ENCODE measurements at regions not wholly inside any gene's neighbourhood (a gene's known extent, or its start where the extent isn't known, plus 50 kb on each side); places are given as distances from the start of the nearest gene placed in this dataset.
"Not testable (repeated sequence)": the region's sequence is repeated elsewhere in the genome, so short reads cannot be mapped to it uniquely, and the experiment has no call there.

DNA sequence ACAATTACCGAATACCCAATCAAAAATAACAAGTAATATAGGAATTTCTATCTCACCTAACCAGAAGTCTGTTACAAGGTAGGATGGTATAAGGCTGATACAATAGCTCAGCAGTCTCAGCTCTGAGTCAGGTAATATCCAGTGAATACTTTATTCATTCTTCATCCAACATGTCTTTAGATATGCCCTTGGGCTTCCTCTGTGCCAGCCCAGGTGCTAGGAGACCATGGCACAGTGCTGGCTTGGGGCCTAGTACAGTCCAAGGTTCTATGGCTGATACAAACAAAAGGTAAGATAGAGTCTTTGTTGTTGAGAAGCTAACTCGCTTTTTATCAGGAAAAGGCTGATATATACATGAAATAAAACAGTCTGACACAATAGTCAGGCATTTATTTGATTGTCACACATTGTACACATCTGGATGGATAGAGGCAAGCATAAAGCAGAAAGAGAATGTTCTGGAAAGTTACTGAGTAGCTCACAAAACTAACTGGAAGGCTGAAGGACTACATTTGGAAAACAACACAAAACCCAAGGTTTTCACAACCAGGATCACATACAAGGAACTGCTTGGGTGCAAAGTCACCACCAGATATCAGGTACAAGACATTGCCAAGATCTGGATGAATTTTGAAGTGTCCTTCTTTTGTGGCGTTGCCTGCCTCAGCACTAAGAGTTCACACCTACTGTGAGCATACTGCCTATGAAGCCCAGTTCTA is 110.4 kb upstream of the SCAF8 start:
- no peak overlapping the region for H3K4me3 ChIP-seq
- peaks cover 0 to 2% (median 0%) of the 10 kb centered on the region in 4 donors for H3K9me3 ChIP-seq (ENCODE audit: control insufficient read depth in 4 of 4, insufficient read depth in 3 of 4, low read length in 3 of 4)
- 88 to 89% methylated on average over 3 of the region's 3 CpGs for WGBS, 2 donors
- ATAC-seq (ENCODE audit: insufficient read depth, low FRiP score) (no peak), DNase-seq (no peak)
- no peaks in the 10 kb centered on the region for H3K36me3 ChIP-seq (ENCODE audit: control insufficient read depth in 4 of 4, insufficient read depth in 4 of 4, low read length in 4 of 4)
- H3K9ac ChIP-seq (ENCODE audit: insufficient read depth in 1 of 2, low read length in 2 of 2), result no peak overlapping the region
- TF ChIP-seq CTCF (IDR thresholded peaks at IDR 0.05; ENCODE audit: control extremely low read depth, extremely low read depth), result no peak
- no peak overlapping the region for H3K27ac ChIP-seq (ENCODE audit: low read depth in 1 of 2, low read length in 1 of 2)
- H3K4me1 ChIP-seq (ENCODE audit: control insufficient read depth in 5 of 5, insufficient read depth in 5 of 5, low read length in 5 of 5), result peaks cover 0 to 4% (median 0%) of the 10 kb centered on the region in 5 donors
- H3K27me3 ChIP-seq (ENCODE audit: control insufficient read depth in 3 of 3, insufficient read depth in 3 of 3, low read length in 2 of 3), result no peaks in the 10 kb centered on the region

- WGBS, 2 donors, result 90% methylated on average over 6 of the region's 6 CpGs
- no peak overlapping the region for H3K4me3 ChIP-seq
- H3K4me1 ChIP-seq (ENCODE audit: control insufficient read depth in 5 of 5, insufficient read depth in 5 of 5, low read length in 5 of 5), result peaks cover 0 to 4% (median 0%) of the 10 kb centered on the region in 5 donors
- H3K27me3 ChIP-seq (ENCODE audit: control insufficient read depth in 3 of 3, insufficient read depth in 3 of 3, low read length in 2 of 3), result no peaks in the 10 kb centered on the region
- no peak for TF ChIP-seq CTCF (IDR thresholded peaks at IDR 0.05; ENCODE audit: control extremely low read depth, extremely low read depth)
- no peak overlapping the region for H3K9ac ChIP-seq (ENCODE audit: insufficient read depth in 1 of 2, low read length in 2 of 2)
- peaks cover 0 to 2% (median 0%) of the 10 kb centered on the region in 4 donors for H3K9me3 ChIP-seq (ENCODE audit: control insufficient read depth in 4 of 4, insufficient read depth in 3 of 4, low read length in 3 of 4)
- no peaks in the 10 kb centered on the region for H3K36me3 ChIP-seq (ENCODE audit: control insufficient read depth in 4 of 4, insufficient read depth in 4 of 4, low read length in 4 of 4)
- ATAC-seq (ENCODE audit: insufficient read depth, low FRiP score) (no peak), DNase-seq (no peak)
- no peak overlapping the region for H3K27ac ChIP-seq (ENCODE audit: low read depth in 1 of 2, low read length in 1 of 2)
These were observed 109.8 kb upstream of the SCAF8 start for GRCh38 chr6:154623391-154623790.

DNA sequence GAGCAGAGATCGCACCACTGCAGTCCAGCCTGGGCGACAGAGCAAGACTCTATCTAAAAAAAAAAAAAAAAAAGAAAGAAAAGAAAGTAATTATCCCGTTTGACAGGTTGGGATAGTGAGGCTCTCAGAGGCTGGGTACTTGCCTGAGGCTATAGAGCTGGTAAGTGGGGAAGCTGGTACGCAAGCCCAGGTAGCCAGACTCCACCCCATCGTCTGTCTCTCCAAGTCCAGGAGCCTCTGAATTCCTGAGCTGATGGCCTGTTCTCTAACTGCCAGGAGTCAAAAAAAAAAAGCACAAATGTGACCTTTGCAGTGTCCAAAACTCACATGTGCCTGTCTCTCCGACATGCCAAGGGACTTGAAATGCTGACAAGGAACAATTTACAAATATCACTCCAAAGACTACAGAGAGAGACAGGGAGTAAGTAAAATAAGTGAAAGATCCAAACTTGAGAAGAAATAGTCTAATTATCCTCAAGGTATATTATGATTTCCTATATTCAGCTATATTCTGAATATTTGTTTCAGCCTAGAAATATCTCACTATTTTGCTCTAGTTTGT is 109.1 kb upstream of the SCAF8 start:
- Histone ChIP-seq H3K4me1 (ENCODE audit: control insufficient read depth in 5 of 5, insufficient read depth in 5 of 5, low read length in 5 of 5) (peaks cover 0 to 4% (median 0%) of the 10 kb centered on the region in 5 donors), H3K9ac (ENCODE audit: insufficient read depth in 1 of 2, low read length in 2 of 2) (no peak overlapping the region), H3K27me3 (ENCODE audit: control insufficient read depth in 3 of 3, insufficient read depth in 3 of 3, low read length in 2 of 3) (no peaks in the 10 kb centered on the region), H3K9me3 (ENCODE audit: control insufficient read depth in 4 of 4, insufficient read depth in 3 of 4, low read length in 3 of 4) (peaks cover 0 to 2% (median 0%) of the 10 kb centered on the region in 4 donors), H3K4me3 (no peak overlapping the region), H3K36me3 (ENCODE audit: control insufficient read depth in 4 of 4, insufficient read depth in 4 of 4, low read length in 4 of 4) (no peaks in the 10 kb centered on the region), H3K27ac (ENCODE audit: low read depth in 1 of 2, low read length in 1 of 2) (no peak overlapping the region)
- WGBS, 2 donors, result 89 to 90% methylated on average over 6 of the region's 6 CpGs
- DNase-seq, result no peak
- no peak for TF ChIP-seq CTCF (IDR thresholded peaks at IDR 0.05; ENCODE audit: control extremely low read depth, extremely low read depth)
- ATAC-seq (ENCODE audit: insufficient read depth, low FRiP score), result no peak

GRCh38 chr6:154624727-154625126 is 108.5 kb upstream of the SCAF8 start:
- not testable (repeated sequence) for H3K36me3 ChIP-seq (ENCODE audit: control insufficient read depth in 4 of 4, insufficient read depth in 4 of 4, low read length in 4 of 4); H3K27me3 ChIP-seq (ENCODE audit: control insufficient read depth in 3 of 3, insufficient read depth in 3 of 3, low read length in 2 of 3); DNase-seq

More at GRCh38 chr6:154624727-154625126, 108.5 kb upstream of the SCAF8 start:
- not testable (repeated sequence) for ATAC-seq (ENCODE audit: insufficient read depth, low FRiP score); H3K9ac ChIP-seq (ENCODE audit: insufficient read depth in 1 of 2, low read length in 2 of 2); H3K27ac ChIP-seq (ENCODE audit: low read depth in 1 of 2, low read length in 1 of 2); H3K4me3 ChIP-seq; H3K9me3 ChIP-seq (ENCODE audit: control insufficient read depth in 4 of 4, insufficient read depth in 3 of 4, low read length in 3 of 4); H3K4me1 ChIP-seq (ENCODE audit: control insufficient read depth in 5 of 5, insufficient read depth in 5 of 5, low read length in 5 of 5)
- WGBS, 2 donors, result 73 to 88% methylated on average over 2 of the region's 2 CpGs
